Fibroblast of pulmonary artery (primary cell): ENCODE measurements at regions not wholly inside any gene's neighbourhood (a gene's known extent, or its start where the extent isn't known, plus 50 kb on each side); places are given as distances from the start of the nearest gene placed in this dataset.

ENCODE experiments used
- DNase-seq: peaks from one replicate; pipeline ENCODE4 v3.0.0-alpha.2; 2010; ENCODE audit warnings: low read depth
- H3K4me3 ChIP-seq: replicated peaks from 2 replicates; pipeline ENCODE4 v1.5.1; 2011; ENCODE audit warnings: low read depth, mild to moderate bottlenecking, control low read depth, low read length, moderate library complexity
- CTCF ChIP-seq: IDR thresholded peaks from 2 replicates; pipeline ENCODE4 v1.5.1; 2011; ENCODE audit warnings: mild to moderate bottlenecking, control low read depth, low read length, inconsistent platforms; ENCODE audit errors: missing control alignments

GRCh38 chr9:110077925-110078324, 130.0 kb downstream of the C9orf152 start:
- H3K4me3 ChIP-seq: no peak overlapping the region
- no peak for TF ChIP-seq CTCF
- DNase-seq: no peak

- no peak for DNase-seq
- H3K4me3 ChIP-seq: no peak overlapping the region
- TF ChIP-seq CTCF: no peak
Measured at GRCh38 chr9:110078604-110079003, 129.4 kb downstream of the C9orf152 start.

- no peak overlapping the region for H3K4me3 ChIP-seq
- DNase-seq: peak; percentile 60
- TF ChIP-seq CTCF: no peak
Measured at GRCh38 chr9:110081395-110081794, 126.6 kb downstream of the C9orf152 start.

- no peak for DNase-seq
- TF ChIP-seq CTCF: no peak
- H3K4me3 ChIP-seq: no peak overlapping the region
Measured at GRCh38 chr9:110083866-110084265, 124.1 kb downstream of the C9orf152 start.

GRCh38 chr9:110086537-110086936, 121.4 kb downstream of the C9orf152 start:
- no peak for DNase-seq
- no peak overlapping the region for H3K4me3 ChIP-seq
- no peak for TF ChIP-seq CTCF

GRCh38 chr9:110087605-110088004, 120.4 kb downstream of the C9orf152 start:
- no peak overlapping the region for H3K4me3 ChIP-seq
- TF ChIP-seq CTCF: no peak
- no peak for DNase-seq

- DNase-seq: peak; percentile 63
- no peak for TF ChIP-seq CTCF
- H3K4me3 ChIP-seq: no peak overlapping the region
Measured at GRCh38 chr9:110088099-110088498, 119.9 kb downstream of the C9orf152 start.
